NCI-H510A treated with DMSO at 0.1 percent for 48 hours (cell line): ENCODE measurements at regions not wholly inside any gene's neighbourhood (a gene's known extent, or its start where the extent isn't known, plus 50 kb on each side); places are given as distances from the start of the nearest gene placed in this dataset.
"Not testable (repeated sequence)": the region's sequence is repeated elsewhere in the genome, so short reads cannot be mapped to it uniquely, and the experiment has no call there.

Experiments used
- DNase-seq: peaks from one replicate; lab custom pipeline; 2025; lab: John Stamatoyannopoulos, UW

- no peak for DNase-seq
Observed at GRCh38 chr13:108077284-108077683, 138.1 kb downstream of the LIG4 start.

- DNase-seq: not testable (repeated sequence)
Observed at GRCh38 chr13:108074429-108074828, 140.9 kb downstream of the LIG4 start.

- DNase-seq: no peak
Observed at GRCh38 chr13:108070925-108071324, 144.4 kb downstream of the LIG4 start.

GRCh38 chr13:108070491-108070890, 144.8 kb downstream of the LIG4 start:
- DNase-seq: no peak

GRCh38 chr13:108069521-108070210, 145.7 kb downstream of the LIG4 start:
- no peak for DNase-seq

- DNase-seq: not testable (repeated sequence)
Observed at GRCh38 chr13:108064372-108064771, 151.0 kb downstream of the LIG4 start.

- peak; percentile 29 for DNase-seq
Observed at GRCh38 chr13:108060111-108060510, 155.2 kb downstream of the LIG4 start.

GRCh38 chr13:108056278-108056677, 159.1 kb downstream of the LIG4 start:
- DNase-seq: no peak

- DNase-seq: no peak
Observed at GRCh38 chr13:108049211-108049610, 166.1 kb downstream of the LIG4 start.

- DNase-seq: peak; percentile 59
Observed at GRCh38 chr13:108044954-108045353, 170.4 kb downstream of the LIG4 start.

GRCh38 chr13:108042866-108043265, 172.5 kb downstream of the LIG4 start:
- DNase-seq: not testable (repeated sequence)

GRCh38 chr13:108037348-108037747, 178.0 kb downstream of the LIG4 start:
- no peak for DNase-seq

- no peak for DNase-seq
Observed at GRCh38 chr13:108036411-108036932, 178.9 kb downstream of the LIG4 start.

GRCh38 chr13:108034909-108035410, 180.4 kb downstream of the LIG4 start:
- DNase-seq: no peak

GRCh38 chr13:108033800-108034707, 181.3 kb downstream of the LIG4 start:
- DNase-seq: no peak

GRCh38 chr13:108031865-108032264, 183.5 kb downstream of the LIG4 start:
- DNase-seq: no peak

GRCh38 chr13:108030769-108031168, 184.6 kb downstream of the LIG4 start:
- DNase-seq: no peak

- no peak for DNase-seq
Observed at GRCh38 chr13:108026680-108027410, 188.5 kb downstream of the LIG4 start.

GRCh38 chr13:108020027-108020426, 195.3 kb downstream of the LIG4 start:
- peak; percentile 63 for DNase-seq

- DNase-seq: no peak
Observed at GRCh38 chr13:108018371-108018870, 196.9 kb downstream of the LIG4 start.

GRCh38 chr13:108006619-108007018, 208.7 kb downstream of the LIG4 start:
- DNase-seq: no peak

- DNase-seq: no peak
Observed at GRCh38 chr13:108005231-108005630, 210.1 kb downstream of the LIG4 start.
